ENCODE measurements at regions not wholly inside any gene's neighbourhood (a gene's known extent, or its start where the extent isn't known, plus 50 kb on each side); places are given as distances from the start of the nearest gene placed in this dataset.
A peak's percentile ranks its signal among the peaks of the same experiment; 100 is the strongest.

GRCh38 chr10:36681751-36682632 lies 443.4 kb upstream of the ANKRD30A start:
- DNase-seq: no peak

- DNase-seq: no peak
Measured at GRCh38 chr10:36679554-36679953, 445.8 kb upstream of the ANKRD30A start.

GRCh38 chr10:36677431-36677768 lies 448.0 kb upstream of the ANKRD30A start:
- peak; percentile 40 for DNase-seq

GRCh38 chr10:36676756-36677430 lies 448.5 kb upstream of the ANKRD30A start:
- DNase-seq: no peak

GRCh38 chr10:36676321-36676720 lies 449.1 kb upstream of the ANKRD30A start:
- DNase-seq: peak; percentile 36

- DNase-seq: no peak
Measured at GRCh38 chr10:36675458-36675880, 449.9 kb upstream of the ANKRD30A start.

GRCh38 chr10:36671607-36672006 lies 453.8 kb upstream of the ANKRD30A start:
- DNase-seq: no peak

- no peak for DNase-seq
Measured at GRCh38 chr10:36670621-36671402, 454.6 kb upstream of the ANKRD30A start.

GRCh38 chr10:36669615-36670352 lies 455.6 kb upstream of the ANKRD30A start:
- no peak for DNase-seq

GRCh38 chr10:36666451-36666850 lies 458.9 kb upstream of the ANKRD30A start:
- no peak for DNase-seq

- no peak for DNase-seq
Measured at GRCh38 chr10:36662571-36662970, 462.8 kb upstream of the ANKRD30A start.

- no peak for DNase-seq
Measured at GRCh38 chr10:36650274-36650673, 475.1 kb upstream of the ANKRD30A start.

GRCh38 chr10:36647540-36647939 lies 477.9 kb upstream of the ANKRD30A start:
- no peak for DNase-seq

- no peak for DNase-seq
Measured at GRCh38 chr10:36640626-36641025, 484.8 kb upstream of the ANKRD30A start.

GRCh38 chr10:36638462-36639155 lies 486.8 kb upstream of the ANKRD30A start:
- DNase-seq: no peak

- DNase-seq: no peak
Measured at GRCh38 chr10:36636879-36637278, 488.5 kb upstream of the ANKRD30A start.

- no peak for DNase-seq
Measured at GRCh38 chr10:36636285-36636839, 489.0 kb upstream of the ANKRD30A start.

GRCh38 chr10:36634916-36635315 lies 490.5 kb upstream of the ANKRD30A start:
- no peak for DNase-seq

GRCh38 chr10:36630267-36630666 lies 495.1 kb upstream of the ANKRD30A start:
- DNase-seq: no peak

GRCh38 chr10:36629476-36629875 lies 495.9 kb upstream of the ANKRD30A start:
- no peak for DNase-seq

- DNase-seq: no peak
Measured at GRCh38 chr10:36624551-36625100, 500.8 kb upstream of the ANKRD30A start.

- DNase-seq: no peak
Measured at GRCh38 chr10:36621346-36621745, 504.1 kb upstream of the ANKRD30A start.
